ENCODE measurements at regions not wholly inside any gene's neighbourhood (a gene's known extent, or its start where the extent isn't known, plus 50 kb on each side); places are given as distances from the start of the nearest gene placed in this dataset.

DNA sequence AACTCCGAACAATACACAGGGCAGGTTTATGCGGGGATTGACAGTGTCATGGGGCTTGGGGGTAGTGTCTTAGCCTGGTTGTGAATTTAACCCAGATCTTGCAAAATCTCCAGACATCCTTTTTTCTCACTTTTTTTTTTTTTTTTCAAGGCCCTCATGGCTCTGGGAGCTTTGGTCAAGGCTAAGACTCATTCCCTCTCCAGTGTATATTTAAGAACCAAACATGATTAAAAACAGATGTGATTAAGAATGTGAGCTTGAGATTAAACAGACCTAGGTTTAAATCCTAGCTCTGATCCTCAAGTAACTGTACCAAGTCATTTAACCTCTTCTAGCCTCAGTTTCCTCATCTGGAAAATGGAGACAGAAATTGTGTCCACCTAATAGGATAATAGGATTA is 151.7 kb upstream of the FUT8 start:
- TF ChIP-seq EZH2 (IDR thresholded peaks at IDR 0.05; ENCODE audit: insufficient read depth, poor library complexity, severe bottlenecking) (no peak), EZH2phosphoT487 (IDR thresholded peaks at IDR 0.05; ENCODE audit: insufficient read depth, low read depth) (no peak)
